Mucosa of rectum (tissue), 2 donors: ENCODE measurements at regions not wholly inside any gene's neighbourhood (a gene's known extent, or its start where the extent isn't known, plus 50 kb on each side); places are given as distances from the start of the nearest gene placed in this dataset.

Source experiments
- H3K27ac ChIP-seq, 2 donors: one replicate each; pipeline ENCODE4 v1.7.0; 2013; ENCODE audit warnings: inconsistent platforms in 2 of 2, low read depth in 2 of 2, low read length in 2 of 2
- H3K27me3 ChIP-seq, 2 donors: one replicate each; pipeline ENCODE4 v1.7.0; 2013; ENCODE audit warnings: low read length in 2 of 2; ENCODE audit not compliant: control insufficient read depth in 2 of 2, insufficient read depth in 2 of 2
- H3K36me3 ChIP-seq, 2 donors: one replicate each; pipeline ENCODE4 v1.7.0; 2013; ENCODE audit warnings: low read length in 2 of 2; ENCODE audit not compliant: control insufficient read depth in 2 of 2, insufficient read depth in 2 of 2
- H3K4me1 ChIP-seq, 2 donors: one replicate each; pipeline ENCODE4 v1.7.0; 2013; ENCODE audit warnings: low read length in 2 of 2, mild to moderate bottlenecking in 1 of 2; ENCODE audit not compliant: control insufficient read depth in 2 of 2, insufficient read depth in 2 of 2
- H3K4me3 ChIP-seq, 2 donors: one replicate each; pipeline ENCODE4 v1.7.0; 2013; ENCODE audit warnings: low read length in 2 of 2
- H3K9ac ChIP-seq, 2 donors: one replicate each; pipeline ENCODE4 v1.7.0; 2013; ENCODE audit warnings: low read length in 2 of 2, low read depth in 1 of 2, mild to moderate bottlenecking in 1 of 2
- H3K9me3 ChIP-seq, 2 donors: one replicate each; pipeline ENCODE4 v1.7.0; 2013; ENCODE audit warnings: low read length in 2 of 2; ENCODE audit not compliant: control insufficient read depth in 2 of 2
- donor health status: healthy.
- donor health status: Normal muscosa, but diverticular disease.

GRCh38 chr14:30108975-30109700 lies 181.5 kb upstream of the PRKD1 start:
- H3K27me3 ChIP-seq: no peaks in the 10 kb centered on the region
- H3K4me3 ChIP-seq: no peak overlapping the region
- no peak overlapping the region for H3K27ac ChIP-seq
- H3K9ac ChIP-seq: no peak overlapping the region
- no peaks in the 10 kb centered on the region for H3K4me1 ChIP-seq
- no peaks in the 10 kb centered on the region for H3K9me3 ChIP-seq
- H3K36me3 ChIP-seq: no peaks in the 10 kb centered on the region

DNA sequence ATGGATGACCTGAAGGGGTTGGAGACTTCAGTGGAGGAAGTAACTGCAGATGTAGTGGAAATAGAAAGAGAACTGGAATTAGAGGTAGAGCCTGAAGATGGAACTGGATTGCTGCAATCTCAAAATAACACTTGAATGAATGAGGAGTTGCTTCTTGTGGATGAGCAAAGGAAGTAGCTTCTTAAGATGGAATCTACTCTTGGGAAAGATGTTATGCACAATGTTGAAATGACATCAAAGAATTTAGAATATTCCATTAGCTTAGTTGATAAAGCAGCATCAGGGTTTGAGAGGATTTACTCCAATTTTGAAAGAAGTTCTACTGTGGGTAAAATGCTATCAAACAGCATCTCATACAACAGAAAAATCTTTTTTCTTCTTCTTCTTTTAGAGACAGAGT lies 186.4 kb upstream of the PRKD1 start:
- Histone ChIP-seq H3K9me3 (no peaks in the 10 kb centered on the region), H3K4me1 (no peaks in the 10 kb centered on the region), H3K36me3 (no peaks in the 10 kb centered on the region), H3K4me3 (no peak overlapping the region), H3K27ac (no peak overlapping the region), H3K27me3 (no peaks in the 10 kb centered on the region), H3K9ac (no peak overlapping the region)

- H3K27ac ChIP-seq: no peak overlapping the region
- no peaks in the 10 kb centered on the region for H3K4me1 ChIP-seq
- no peaks in the 10 kb centered on the region for H3K27me3 ChIP-seq
- no peak overlapping the region for H3K9ac ChIP-seq
- H3K36me3 ChIP-seq: no peaks in the 10 kb centered on the region
- H3K9me3 ChIP-seq: no peaks in the 10 kb centered on the region
- no peak overlapping the region for H3K4me3 ChIP-seq
These were observed 188.1 kb upstream of the PRKD1 start for GRCh38 chr14:30115756-30116155.

DNA sequence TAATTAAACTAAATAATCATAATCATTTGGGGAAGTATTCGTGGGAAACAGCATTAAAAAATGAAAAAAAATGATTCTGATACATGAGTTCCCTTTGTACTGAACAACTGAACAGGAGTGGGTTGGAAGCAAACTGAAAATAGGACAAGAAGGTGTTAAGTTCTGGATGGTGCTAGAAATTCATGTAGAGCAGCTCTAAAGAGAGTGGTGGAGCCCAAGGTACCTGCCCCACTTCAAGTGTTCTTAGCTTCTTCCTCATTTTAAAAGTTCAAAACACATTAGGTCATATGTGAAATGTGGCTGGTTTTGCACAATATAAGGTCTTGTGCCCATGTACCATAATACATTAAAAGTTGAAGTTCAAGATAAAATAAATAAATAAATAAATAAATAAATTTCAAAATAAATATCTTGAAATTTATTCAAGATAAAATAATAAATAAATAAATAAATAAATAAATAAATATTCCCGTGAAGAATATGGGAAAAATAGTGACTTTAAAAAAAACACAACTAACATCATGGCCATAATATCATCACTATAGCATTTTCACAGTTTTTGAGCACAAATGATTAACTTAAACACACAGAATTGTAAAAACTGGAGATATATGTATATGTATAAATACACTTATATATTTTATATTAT lies 191.5 kb upstream of the PRKD1 start:
- no peaks in the 10 kb centered on the region for H3K27me3 ChIP-seq
- no peak overlapping the region for H3K4me3 ChIP-seq

DNA sequence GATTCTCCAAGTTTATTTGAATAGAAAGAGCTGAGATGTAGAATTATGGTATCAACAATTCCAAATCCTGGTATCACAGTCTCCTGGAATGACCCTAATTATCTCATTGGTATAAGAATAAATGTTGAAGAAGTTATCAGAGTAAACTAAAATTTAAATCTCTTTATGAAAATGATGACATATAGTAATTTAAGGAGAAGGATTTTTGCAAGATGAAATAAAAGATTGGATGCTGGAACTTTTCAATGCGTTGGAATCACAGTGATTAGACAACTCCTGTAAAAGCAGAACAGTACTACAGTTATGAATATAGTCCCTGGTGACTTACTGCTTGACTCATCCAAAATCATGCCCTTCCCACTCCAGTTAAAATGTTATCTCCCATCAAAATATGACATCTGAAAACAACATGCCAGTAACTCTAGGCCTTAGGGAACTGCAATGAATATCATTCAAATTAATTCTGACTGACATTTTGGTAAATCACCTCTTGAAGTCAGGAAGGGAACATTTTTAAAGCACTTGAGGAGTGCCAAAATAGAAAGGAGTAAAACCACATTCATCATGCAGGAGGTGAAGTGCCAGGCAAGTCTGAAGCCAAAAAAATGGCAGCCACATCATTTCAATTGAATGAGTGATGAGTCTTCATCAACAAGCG lies 197.8 kb upstream of the PRKD1 start:
- Histone ChIP-seq H3K4me1 (no peaks in the 10 kb centered on the region), H3K27me3 (no peaks in the 10 kb centered on the region), H3K9me3 (no peaks in the 10 kb centered on the region), H3K36me3 (no peaks in the 10 kb centered on the region), H3K9ac (no peak overlapping the region), H3K27ac (no peak overlapping the region), H3K4me3 (no peak overlapping the region)

More for the DNA sequence above, 191.5 kb upstream of the PRKD1 start:
- H3K4me1 ChIP-seq: no peaks in the 10 kb centered on the region
- H3K27ac ChIP-seq: no peak overlapping the region
- no peak overlapping the region for H3K9ac ChIP-seq
- no peaks in the 10 kb centered on the region for H3K36me3 ChIP-seq
- no peaks in the 10 kb centered on the region for H3K9me3 ChIP-seq

GRCh38 chr14:30129807-30130206 lies 202.2 kb upstream of the PRKD1 start:
- no peaks in the 10 kb centered on the region for H3K9me3 ChIP-seq
- no peak overlapping the region for H3K27ac ChIP-seq
- no peak overlapping the region for H3K9ac ChIP-seq
- H3K27me3 ChIP-seq: no peaks in the 10 kb centered on the region
- H3K4me1 ChIP-seq: no peaks in the 10 kb centered on the region
- no peaks in the 10 kb centered on the region for H3K36me3 ChIP-seq
- no peak overlapping the region for H3K4me3 ChIP-seq

DNA sequence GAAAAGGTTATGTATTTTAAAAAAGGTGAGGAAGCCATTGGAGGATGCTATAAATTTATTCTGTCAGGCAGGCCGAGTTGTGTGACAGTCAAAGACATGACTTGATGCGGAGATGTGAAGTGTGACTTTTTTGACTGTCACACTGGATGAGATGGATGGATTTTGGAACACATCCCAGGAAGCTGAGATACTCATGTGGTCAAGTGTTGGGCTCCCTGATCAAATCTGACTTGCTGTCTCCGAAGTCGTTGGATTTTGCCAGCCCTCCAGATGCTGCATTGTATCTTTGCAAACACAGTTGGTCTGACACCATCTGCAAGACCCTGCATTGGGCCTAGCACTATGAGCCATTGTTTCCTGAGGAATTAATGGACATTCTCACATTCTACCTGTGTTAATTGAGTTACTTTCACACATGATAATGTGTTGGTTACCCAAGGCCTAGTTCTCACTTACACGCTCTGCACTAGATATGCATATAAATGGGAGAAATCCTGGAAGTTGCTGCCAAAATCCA lies 204.0 kb upstream of the PRKD1 start:
- no peak overlapping the region for H3K9ac ChIP-seq
- no peak overlapping the region for H3K4me3 ChIP-seq
- H3K27me3 ChIP-seq: no peaks in the 10 kb centered on the region
- H3K9me3 ChIP-seq: no peaks in the 10 kb centered on the region
- no peak overlapping the region for H3K27ac ChIP-seq
- H3K4me1 ChIP-seq: no peaks in the 10 kb centered on the region
- H3K36me3 ChIP-seq: no peaks in the 10 kb centered on the region

DNA sequence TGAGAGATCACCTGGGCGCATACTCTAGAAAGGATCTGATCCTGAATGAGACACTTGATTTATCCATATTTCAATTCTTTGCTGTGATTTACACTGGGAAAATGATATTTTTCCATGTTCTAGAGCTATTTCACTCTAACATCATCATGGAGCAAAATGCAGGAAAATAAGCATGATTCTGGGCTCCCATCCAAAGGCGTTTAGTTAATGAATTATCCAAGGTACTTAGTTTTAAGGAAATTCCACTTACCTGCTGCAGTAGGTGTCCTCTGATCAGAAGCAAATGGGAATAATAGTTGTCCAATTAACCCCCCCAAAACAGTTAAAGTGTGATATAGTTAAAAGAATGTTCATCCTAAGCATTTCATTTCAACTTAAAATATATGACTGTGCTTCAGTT lies 204.5 kb upstream of the PRKD1 start:
- Histone ChIP-seq H3K36me3 (no peaks in the 10 kb centered on the region), H3K27me3 (no peaks in the 10 kb centered on the region), H3K9me3 (no peaks in the 10 kb centered on the region), H3K27ac (no peak overlapping the region), H3K4me1 (no peaks in the 10 kb centered on the region), H3K9ac (no peak overlapping the region), H3K4me3 (no peak overlapping the region)

DNA sequence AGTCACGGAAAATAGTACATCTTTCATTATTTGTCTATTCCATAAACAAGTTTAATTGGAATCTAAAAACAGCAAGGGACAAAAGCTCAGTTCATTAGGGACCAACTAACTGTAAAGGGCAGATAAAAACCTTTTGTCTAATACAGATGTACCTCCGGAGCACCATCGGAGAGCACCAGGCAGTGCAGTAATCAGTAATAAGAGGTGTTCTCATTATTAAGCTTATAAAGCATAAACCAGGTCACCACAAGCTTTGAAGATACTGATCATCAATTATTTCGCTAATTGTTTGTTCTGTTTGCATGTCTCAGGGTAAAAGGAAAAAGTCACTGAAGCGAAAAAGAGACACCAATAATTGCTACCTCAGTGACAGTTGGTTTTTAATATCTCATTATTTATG lies 207.3 kb upstream of the PRKD1 start:
- Histone ChIP-seq H3K4me1 (no peaks in the 10 kb centered on the region), H3K27me3 (no peaks in the 10 kb centered on the region), H3K36me3 (no peaks in the 10 kb centered on the region), H3K9me3 (no peaks in the 10 kb centered on the region), H3K4me3 (no peak overlapping the region), H3K9ac (no peak overlapping the region), H3K27ac (no peak overlapping the region)

DNA sequence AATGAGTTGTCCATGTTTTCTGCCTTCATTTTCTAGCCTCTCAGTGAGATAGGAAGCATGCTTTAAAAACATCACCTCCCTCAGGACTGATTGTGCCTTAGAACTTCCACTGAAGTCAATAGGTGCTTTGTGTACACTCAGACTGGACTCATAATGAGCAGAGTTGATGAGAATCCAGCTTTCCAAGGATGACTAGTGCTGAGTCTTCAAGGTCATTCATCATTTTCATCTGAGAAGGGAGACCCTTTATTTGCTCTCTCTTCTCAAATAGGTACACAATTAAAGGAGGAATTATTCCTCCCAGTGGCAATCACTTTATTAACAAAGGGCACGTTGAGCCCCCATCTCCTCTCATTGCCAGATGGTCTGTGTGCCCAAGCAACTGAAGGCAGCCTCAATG lies 210.9 kb upstream of the PRKD1 start:
- Histone ChIP-seq H3K27me3 (no peaks in the 10 kb centered on the region), H3K4me1 (no peaks in the 10 kb centered on the region), H3K9me3 (peaks cover 0 to 2% of the 10 kb centered on the region in 2 donors), H3K36me3 (no peaks in the 10 kb centered on the region), H3K27ac (no peak overlapping the region), H3K4me3 (no peak overlapping the region), H3K9ac (no peak overlapping the region)
